ENCODE measurements at regions not wholly inside any gene's neighbourhood (a gene's known extent, or its start where the extent isn't known, plus 50 kb on each side); places are given as distances from the start of the nearest gene placed in this dataset.

DNA sequence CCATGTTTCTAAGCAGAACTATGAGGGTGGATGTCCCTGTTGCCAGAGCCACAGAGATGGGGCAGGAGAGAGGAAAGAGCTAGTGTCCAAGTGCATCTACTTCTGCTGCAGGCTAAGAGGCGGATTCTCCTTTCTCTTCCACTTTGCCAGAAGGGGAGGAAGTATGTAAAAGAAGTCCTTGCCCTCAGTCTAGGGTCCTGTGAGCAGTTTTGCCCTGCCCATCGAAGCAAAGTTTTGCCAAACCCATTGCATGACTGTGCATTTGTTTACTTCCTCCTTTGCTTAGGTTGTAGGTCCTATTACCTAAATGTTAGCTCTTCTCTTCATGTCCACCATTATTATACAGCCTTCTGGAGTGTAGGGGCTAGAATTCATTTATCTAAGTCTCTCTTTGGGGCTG, 106.2 kb upstream of the ARMC2 start:
- no peak for DNase-seq
- no peaks in the 10 kb centered on the region for H3K9me3 ChIP-seq
- H3K4me1 ChIP-seq, result peaks cover 0 to 17% of the 10 kb centered on the region in 2 donors
- H3K27ac ChIP-seq, result no peak overlapping the region
- intact Hi-C loops (cut with DNase I), result no loop called here
- H3K4me3 ChIP-seq, result no peak overlapping the region
- peak; percentile 47 for ATAC-seq
- TF ChIP-seq, protein P1, sequence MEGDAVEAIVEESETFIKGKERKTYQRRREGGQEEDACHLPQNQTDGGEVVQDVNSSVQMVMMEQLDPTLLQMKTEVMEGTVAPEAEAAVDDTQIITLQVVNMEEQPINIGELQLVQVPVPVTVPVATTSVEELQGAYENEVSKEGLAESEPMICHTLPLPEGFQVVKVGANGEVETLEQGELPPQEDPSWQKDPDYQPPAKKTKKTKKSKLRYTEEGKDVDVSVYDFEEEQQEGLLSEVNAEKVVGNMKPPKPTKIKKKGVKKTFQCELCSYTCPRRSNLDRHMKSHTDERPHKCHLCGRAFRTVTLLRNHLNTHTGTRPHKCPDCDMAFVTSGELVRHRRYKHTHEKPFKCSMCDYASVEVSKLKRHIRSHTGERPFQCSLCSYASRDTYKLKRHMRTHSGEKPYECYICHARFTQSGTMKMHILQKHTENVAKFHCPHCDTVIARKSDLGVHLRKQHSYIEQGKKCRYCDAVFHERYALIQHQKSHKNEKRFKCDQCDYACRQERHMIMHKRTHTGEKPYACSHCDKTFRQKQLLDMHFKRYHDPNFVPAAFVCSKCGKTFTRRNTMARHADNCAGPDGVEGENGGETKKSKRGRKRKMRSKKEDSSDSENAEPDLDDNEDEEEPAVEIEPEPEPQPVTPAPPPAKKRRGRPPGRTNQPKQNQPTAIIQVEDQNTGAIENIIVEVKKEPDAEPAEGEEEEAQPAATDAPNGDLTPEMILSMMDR (IDR thresholded peaks at IDR 0.05), result no peak
- no peaks in the 10 kb centered on the region for H3K27me3 ChIP-seq
- H3K36me3 ChIP-seq, result no peaks in the 10 kb centered on the region

DNA sequence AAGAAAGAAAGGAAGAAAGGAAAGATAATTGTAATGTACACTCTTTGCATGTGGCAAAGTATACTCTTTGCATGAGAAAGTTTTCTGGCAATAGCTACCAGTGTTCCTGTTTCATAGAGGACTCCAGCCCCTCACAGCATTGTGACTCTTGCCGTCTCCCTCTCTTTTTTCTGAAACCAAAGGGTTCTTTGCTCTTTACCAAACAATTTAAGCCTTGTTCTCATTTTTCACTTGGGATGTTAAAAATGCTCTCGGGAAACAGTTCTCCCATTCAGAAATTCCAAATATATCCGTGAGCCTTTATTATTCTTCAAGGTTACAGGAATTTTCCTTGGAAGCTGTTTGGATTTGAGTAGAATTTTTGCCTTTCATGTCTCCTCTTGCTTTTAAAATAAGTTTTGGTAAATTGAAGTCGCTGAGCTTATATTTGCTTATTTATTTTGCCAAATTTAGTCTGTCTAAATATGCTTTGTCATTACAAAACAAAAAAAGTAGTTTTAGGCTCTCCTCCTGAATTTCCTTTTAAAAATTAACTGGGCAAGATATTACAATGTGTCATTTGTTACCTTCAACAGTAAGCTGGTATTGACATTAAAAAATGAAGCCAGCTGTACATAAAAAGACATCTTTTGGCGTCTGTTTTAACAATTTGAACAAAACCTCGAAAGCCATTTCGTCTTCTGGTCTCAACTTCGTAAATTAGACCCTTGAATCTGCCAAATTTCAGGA, 103.8 kb upstream of the ARMC2 start:
- no peaks in the 10 kb centered on the region for H3K9me3 ChIP-seq
- H3K27me3 ChIP-seq, result no peaks in the 10 kb centered on the region
- H3K4me1 ChIP-seq, result peaks cover 0 to 7% of the 10 kb centered on the region in 2 donors
- H3K27ac ChIP-seq, result no peak overlapping the region
- DNase-seq (no peak), ATAC-seq (no peak)
- TF ChIP-seq, protein P1 (IDR thresholded peaks at IDR 0.05), result no peak
- intact Hi-C loops (cut with DNase I), result no loop called here
- H3K36me3 ChIP-seq, result no peaks in the 10 kb centered on the region
- no peak overlapping the region for H3K4me3 ChIP-seq

DNA sequence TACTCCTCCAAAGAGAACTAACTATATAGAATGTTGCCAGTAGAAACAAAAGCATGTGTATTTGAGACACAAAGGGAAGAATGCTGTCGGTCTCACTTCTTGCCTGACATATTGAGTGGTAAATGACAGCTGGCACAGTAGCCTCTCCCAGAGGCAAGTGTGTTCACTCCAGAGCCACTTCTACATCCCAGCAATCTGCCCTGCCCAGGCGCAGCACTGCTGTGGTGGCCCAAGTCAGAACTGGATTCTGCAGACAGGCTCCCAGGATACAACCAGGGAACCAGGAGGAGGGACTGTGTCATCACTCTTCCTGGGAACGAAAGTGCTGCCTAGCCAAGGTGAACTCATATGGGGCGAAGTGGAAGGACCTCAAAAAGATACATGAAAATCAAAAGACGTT, 103.2 kb upstream of the ARMC2 start:
- H3K36me3 ChIP-seq, result no peaks in the 10 kb centered on the region
- ATAC-seq (no peak), DNase-seq (no peak)
- no peaks in the 10 kb centered on the region for H3K9me3 ChIP-seq
- TF ChIP-seq, protein P1 (IDR thresholded peaks at IDR 0.05), result no peak
- H3K4me3 ChIP-seq, result no peak overlapping the region
- H3K27ac ChIP-seq, result no peak overlapping the region
- no peaks in the 10 kb centered on the region for H3K27me3 ChIP-seq
- intact Hi-C loops (cut with DNase I), result no loop called here
- H3K4me1 ChIP-seq, result peaks cover 0 to 7% of the 10 kb centered on the region in 2 donors

DNA sequence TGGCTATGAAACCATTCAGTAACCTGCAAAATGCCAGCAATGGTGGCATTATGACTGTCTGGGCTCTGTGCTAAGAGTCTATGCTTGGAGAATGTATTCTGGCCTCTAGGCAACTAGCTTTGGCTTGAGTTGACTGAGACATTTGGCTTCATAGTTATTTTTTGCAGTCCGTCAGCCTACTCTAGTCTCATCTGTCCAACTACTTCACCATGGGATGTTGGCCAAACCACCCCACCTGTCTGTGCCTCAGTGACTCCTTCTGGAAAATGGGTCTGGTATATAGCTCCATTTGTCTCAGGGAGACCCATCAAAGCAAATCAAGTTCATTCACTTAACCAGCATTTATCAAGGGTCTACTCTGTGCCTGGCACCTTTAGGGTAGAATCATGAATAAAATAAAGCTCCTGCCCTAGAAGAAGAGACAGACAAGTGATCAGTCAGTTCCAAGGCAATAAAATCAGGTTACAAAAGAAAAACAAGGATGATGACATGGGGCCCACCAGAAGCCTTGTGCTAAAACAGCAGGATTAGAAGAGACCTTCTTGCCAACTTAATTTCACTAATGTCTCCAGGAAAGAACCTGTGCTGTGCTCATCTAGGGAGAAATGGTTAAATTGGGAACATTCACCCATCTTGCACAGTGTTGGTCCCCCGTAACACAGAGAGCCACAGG, 102.4 kb upstream of the ARMC2 start:
- ATAC-seq, result no peak
- TF ChIP-seq, protein P1 (IDR thresholded peaks at IDR 0.05), result no peak
- no peak overlapping the region for H3K27ac ChIP-seq

DNA sequence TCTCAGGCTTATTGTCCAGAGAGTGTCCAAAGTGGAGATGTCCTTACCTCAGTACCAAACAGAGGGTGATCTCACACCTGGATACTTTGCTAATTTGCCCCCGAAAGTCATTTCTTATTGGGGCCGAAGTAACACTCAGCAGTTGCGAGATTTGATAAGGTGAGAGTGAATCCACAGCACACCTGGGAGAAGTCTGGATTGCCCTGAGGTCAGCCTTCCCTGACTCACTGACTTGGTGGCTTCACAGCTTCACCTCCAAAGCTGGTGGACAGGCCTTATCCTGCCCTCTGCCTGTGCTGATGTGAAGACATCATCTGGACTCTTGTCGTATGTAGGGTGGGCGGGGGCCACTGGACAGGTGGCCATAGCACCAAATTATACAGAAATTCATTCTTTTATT, 101.9 kb upstream of the ARMC2 start:
- intact Hi-C loops (cut with DNase I), result no loop called here

More for the DNA sequence above, 102.4 kb upstream of the ARMC2 start:
- DNase-seq, result no peak
- intact Hi-C loops (cut with DNase I), result no loop called here
- Histone ChIP-seq H3K27me3 (no peaks in the 10 kb centered on the region), H3K36me3 (no peaks in the 10 kb centered on the region), H3K4me1 (peaks cover 0 to 7% of the 10 kb centered on the region in 2 donors), H3K9me3 (no peaks in the 10 kb centered on the region), H3K4me3 (no peak overlapping the region)

More for the DNA sequence above, 101.9 kb upstream of the ARMC2 start:
- no peaks in the 10 kb centered on the region for H3K9me3 ChIP-seq
- no peaks in the 10 kb centered on the region for H3K27me3 ChIP-seq
- H3K36me3 ChIP-seq, result no peaks in the 10 kb centered on the region
- H3K27ac ChIP-seq, result no peak overlapping the region
- peaks cover 0 to 7% of the 10 kb centered on the region in 2 donors for H3K4me1 ChIP-seq
- H3K4me3 ChIP-seq, result no peak overlapping the region
- TF ChIP-seq, protein P1 (IDR thresholded peaks at IDR 0.05), result no peak
- no peak for DNase-seq
- ATAC-seq, result no peak

Data from left lung (tissue), 4 donors.